NCI-H510A (cell line): ENCODE measurements at regions not wholly inside any gene's neighbourhood (a gene's known extent, or its start where the extent isn't known, plus 50 kb on each side); places are given as distances from the start of the nearest gene placed in this dataset.
"Not testable (repeated sequence)": the region's sequence is repeated elsewhere in the genome, so short reads cannot be mapped to it uniquely, and the experiment has no call there.

Experiments used
- DNase-seq: peaks from one replicate; lab custom pipeline; 2025; lab: John Stamatoyannopoulos, UW

GRCh38 chr16:48003206-48003907, 152.4 kb downstream of the ABCC12 start:
- DNase-seq = no peak

GRCh38 chr16:48001324-48001895, 154.4 kb downstream of the ABCC12 start:
- no peak for DNase-seq

- DNase-seq = no peak
Observed at GRCh38 chr16:48000622-48001021, 155.2 kb downstream of the ABCC12 start.

- DNase-seq = no peak
Observed at GRCh38 chr16:47999595-47999994, 156.2 kb downstream of the ABCC12 start.

- no peak for DNase-seq
Observed at GRCh38 chr16:47995354-47995753, 160.4 kb downstream of the ABCC12 start.

- DNase-seq = no peak
Observed at GRCh38 chr16:47991491-47991890, 164.3 kb downstream of the ABCC12 start.

- no peak for DNase-seq
Observed at GRCh38 chr16:47990676-47991075, 165.1 kb downstream of the ABCC12 start.

GRCh38 chr16:47987136-47987535, 168.7 kb downstream of the ABCC12 start:
- DNase-seq = no peak

GRCh38 chr16:47986031-47986430, 169.8 kb downstream of the ABCC12 start:
- DNase-seq = no peak

GRCh38 chr16:47984669-47985068, 171.1 kb downstream of the ABCC12 start:
- DNase-seq = no peak

GRCh38 chr16:47983999-47984580, 171.7 kb downstream of the ABCC12 start:
- DNase-seq = no peak

GRCh38 chr16:47980212-47980611, 175.6 kb downstream of the ABCC12 start:
- DNase-seq = no peak

GRCh38 chr16:47979616-47980182, 176.1 kb downstream of the ABCC12 start:
- no peak for DNase-seq

GRCh38 chr16:47979164-47979520, 176.7 kb downstream of the ABCC12 start:
- no peak for DNase-seq

- no peak for DNase-seq
Observed at GRCh38 chr16:47978491-47979163, 177.2 kb downstream of the ABCC12 start.

- DNase-seq = no peak
Observed at GRCh38 chr16:47977802-47978201, 178.0 kb downstream of the ABCC12 start.

GRCh38 chr16:47976636-47977210, 179.1 kb downstream of the ABCC12 start:
- no peak for DNase-seq

GRCh38 chr16:47974971-47975370, 180.8 kb downstream of the ABCC12 start:
- DNase-seq = not testable (repeated sequence)

- DNase-seq = no peak
Observed at GRCh38 chr16:47973552-47973951, 182.2 kb downstream of the ABCC12 start.

GRCh38 chr16:47972246-47972985, 183.4 kb downstream of the ABCC12 start:
- no peak for DNase-seq

GRCh38 chr16:47971225-47971624, 184.6 kb downstream of the ABCC12 start:
- no peak for DNase-seq
